ENCODE measurements at regions not wholly inside any gene's neighbourhood (a gene's known extent, or its start where the extent isn't known, plus 50 kb on each side); places are given as distances from the start of the nearest gene placed in this dataset.

DNA sequence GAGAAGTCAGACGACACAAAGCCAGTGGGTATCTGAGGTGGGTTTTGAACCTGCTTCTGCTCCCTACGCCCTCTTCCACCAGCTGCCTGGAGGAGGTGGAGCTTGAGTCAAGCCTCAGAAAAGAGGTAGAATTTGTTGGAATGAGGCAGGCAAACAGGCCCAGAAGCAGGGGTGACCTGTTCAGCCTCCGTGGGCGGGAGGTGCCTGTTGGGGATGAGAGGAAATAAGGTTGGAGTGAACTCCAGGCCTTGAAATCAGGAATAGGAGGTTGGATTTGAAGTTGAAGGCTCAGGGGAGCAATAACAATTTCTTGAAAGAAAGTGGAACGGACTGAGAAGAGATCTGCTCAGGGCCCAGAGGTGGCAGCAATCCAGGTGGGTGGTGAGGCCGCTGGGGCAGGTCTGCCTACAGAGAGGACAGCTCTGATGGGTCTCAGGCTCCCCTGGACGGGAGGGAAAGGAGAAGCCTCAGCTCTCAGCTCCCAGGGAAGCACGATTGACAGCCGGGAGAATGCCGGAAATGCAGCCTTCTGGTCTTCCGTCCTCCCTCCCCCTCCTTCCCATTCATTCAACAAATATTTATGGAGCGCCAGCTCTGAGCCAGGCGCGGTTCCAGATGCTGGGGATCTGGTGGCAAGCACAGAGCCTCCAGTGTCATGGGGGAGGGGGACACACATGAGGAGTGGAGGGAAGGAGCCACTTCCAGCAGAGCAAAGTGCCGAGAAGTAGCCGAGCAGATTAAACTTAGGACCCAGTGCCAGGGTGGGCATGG is 61.9 kb upstream of the CIBAR2 start:
- intact Hi-C loops (cut with micrococcal nuclease): no loop called here

DNA sequence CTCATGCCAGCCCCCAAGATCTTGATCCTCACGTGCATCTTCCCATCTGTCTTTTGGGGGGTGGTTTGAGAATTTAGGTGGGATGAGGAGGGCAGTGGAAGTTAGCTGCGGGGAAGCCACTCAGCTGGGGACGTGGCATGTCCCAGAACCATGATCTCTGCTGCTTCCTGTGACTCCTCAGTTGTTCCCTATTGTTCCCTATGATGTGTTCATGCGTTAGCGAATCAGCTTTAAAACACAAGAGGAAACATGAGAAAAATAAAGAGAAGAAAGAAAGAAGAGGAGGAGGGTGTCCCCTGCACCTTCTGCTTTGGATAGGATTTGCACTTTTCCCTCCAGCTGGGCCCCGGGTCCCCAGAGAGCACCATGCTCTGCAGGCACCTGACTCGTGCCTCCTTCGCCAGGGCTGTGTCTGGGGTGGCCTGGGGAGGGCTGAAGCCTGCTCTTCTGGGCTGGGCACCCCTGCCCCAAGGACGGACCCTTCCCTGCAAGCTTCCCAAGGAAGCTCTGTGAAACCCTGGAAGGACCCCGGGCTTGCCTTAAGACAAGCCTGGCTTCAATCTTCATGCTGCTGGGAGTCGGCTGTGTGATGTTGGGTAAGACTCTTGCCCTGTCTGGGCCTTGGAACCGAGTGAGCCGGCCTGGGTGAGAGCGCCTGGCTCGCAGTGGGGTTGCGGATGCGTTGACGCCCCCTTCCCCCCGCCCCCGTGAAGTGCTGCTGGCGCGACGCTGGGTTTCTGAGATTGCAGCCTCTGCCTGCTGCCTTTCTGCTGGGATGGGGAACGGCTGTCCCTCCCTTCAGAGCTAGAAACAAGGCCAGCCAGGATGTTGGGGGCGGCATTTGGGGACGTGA is 62.8 kb upstream of the CIBAR2 start:
- intact Hi-C loops (cut with micrococcal nuclease): no loop called here

DNA sequence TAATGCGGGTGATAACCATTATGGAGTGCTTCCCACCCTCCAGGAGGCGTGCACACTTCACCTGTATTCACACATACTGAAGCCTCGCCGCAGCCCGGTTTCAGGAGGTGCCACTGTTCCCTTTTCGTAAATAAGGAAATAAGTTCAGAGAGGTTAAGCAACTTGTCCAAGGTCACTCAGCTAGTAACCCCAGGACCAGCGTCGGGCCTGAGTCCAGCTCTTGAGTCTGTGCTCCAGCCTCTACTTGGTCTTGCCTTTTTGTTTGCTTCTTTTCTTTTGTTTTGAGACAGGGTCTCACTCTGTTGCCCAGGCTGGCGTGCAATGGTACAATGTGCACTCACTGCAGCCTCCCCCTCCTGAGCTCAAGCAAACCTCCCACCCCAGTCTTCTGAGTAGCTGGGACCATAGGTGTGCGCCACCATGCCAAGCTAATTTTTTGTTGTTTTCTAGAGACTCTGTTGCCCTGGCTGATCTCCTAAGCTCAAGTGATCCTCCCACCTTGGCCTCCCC is 63.5 kb upstream of the CIBAR2 start:
- intact Hi-C loops (cut with micrococcal nuclease): no loop called here

DNA sequence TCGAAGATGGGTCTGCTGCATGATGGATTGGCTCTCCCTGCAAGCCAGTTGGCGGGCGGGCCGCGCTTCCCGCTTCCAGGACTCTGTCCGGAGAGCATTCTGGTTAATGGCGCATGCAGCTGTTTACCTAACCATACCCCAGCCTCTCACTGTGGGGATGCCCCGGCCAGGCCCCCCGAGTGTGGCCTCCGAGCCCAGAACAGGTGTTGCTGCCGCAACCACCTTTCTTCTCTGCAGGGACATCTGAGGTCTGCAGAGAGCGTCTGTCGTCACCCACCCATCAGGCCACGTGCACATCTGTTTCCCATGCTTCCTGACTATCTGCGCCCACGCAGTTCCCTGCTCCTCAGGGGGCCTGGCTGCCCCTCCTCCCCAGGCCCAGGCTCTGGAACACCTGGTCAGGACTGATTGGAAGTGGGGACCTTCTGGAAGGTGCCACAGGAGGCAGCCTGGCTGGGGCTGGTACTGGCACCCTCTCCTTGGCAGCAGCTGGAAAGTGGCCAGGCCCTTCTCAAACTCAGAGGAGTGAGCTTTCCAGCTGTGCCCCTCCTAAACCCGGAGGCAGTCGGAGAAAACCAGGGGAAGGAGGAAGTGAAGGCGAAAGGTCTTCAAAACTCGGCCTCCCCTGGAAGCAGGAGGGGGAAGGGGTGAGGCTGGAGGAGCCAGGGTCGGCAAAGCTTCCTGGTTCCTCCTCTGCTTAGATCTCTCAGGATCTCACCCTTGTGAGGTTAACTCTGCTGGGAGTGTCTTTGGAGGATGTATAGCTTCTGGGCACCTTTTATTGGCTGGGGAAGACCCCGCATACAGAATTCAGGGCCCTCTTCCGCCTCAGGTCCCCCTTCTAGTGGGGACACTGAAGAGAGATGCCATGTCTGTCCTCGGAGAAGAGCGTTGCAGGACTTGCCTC is 64.5 kb upstream of the CIBAR2 start:
- intact Hi-C loops (cut with micrococcal nuclease): no loop called here

DNA sequence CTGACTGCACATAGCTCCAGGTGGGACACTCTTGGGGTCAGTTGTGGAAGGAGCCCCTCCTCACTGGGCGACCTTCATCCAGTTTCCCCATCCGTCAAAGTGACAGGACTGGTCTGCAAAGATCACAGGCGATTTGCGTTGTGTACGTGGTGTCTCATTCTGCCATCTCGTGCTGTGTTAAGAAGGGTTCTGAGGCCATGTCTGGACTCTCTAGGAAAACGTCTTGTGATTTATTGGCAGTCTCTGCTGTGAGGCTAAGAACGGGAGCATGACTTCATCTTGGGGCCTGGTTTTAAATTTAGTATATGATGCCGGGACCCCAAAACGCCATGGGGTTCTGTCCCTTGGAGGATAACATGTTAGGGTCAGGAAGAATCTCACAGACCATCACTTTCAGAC is 65.2 kb upstream of the CIBAR2 start:
- intact Hi-C loops (cut with micrococcal nuclease): no loop called here

DNA sequence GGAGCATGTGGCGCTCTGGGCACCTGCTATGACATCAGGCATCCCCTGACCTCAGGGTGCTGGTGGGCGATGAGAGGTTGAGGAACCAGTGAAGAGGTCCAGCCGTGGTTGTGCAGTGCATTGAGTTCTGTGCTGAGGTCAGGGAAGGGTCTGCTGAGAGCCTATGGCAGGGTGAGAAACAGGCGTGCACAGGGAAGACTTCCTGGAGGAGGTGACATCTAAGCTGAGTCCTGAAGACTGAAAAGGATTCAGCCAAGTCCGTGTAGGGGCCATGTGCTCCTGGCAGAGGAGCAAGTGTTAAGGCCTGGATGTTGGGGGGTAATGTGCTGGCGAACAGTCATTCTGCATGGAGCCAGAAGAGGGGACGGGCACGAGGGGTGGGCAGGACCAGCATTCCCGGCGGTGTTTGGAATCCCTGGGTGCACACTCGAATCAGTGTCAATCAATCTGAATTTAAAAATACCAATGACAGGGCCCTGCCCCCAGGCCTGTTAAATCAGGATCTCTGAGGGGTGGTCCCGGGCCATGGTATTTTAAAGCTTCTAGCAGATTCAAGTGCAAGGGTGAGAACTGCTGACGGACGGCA is 65.8 kb upstream of the CIBAR2 start:
- intact Hi-C loops (cut with micrococcal nuclease): no loop called here

DNA sequence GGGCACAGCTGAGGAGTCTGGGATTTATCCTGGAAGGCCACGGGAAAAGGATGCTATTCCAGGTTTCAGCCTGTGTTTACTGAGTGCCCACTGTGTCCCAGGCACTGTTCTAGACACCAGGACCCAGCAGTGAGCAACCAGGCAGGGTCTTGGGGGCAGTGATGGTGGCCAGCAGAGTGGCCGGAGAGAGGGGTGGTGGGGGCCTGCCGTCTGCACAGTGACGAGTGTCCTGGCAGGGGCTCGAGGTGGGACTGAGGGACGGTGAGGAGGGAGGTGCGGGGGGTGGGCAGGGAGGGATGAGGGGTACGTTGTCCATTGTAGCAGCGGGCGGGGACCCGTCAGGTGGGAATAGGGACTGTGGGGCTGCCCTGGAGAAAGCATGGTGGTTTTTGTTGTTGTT is 66.3 kb upstream of the CIBAR2 start:
- intact Hi-C loops (cut with micrococcal nuclease): no loop called here

DNA sequence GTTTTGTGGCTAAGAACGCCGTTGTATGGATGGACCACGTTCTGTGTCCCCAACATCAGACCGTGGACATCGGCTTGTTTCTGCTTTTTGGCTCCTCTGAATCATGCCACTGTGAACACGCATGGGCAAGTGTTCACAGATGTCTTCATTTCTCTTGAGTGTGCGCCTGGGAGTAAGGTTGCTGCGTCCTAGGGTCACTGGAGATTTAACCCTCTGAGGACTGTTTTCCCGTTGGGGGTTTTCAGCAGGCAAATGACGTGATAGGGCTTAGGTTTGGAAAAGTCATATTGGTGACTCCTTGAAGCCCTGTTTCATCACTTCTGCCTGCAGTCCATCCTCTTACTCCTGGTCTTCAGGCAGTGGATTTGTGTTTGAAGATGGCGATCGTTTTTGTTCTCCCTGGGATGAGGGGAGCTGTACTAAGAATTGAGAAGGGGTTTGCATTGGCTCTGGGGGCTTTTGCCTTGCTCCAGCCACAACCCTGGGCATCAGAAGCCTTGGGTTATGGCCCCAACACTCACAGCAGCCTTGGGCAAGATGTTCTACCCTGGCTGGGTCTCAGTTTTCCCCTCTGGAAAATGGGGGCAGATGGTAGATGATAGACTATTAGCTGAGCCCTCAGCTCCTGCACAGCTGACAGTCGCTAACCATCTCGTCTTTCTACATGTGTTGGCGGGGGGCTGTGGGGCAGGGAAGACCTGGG is 67.2 kb upstream of the CIBAR2 start:
- intact Hi-C loops (cut with micrococcal nuclease): no loop called here

DNA sequence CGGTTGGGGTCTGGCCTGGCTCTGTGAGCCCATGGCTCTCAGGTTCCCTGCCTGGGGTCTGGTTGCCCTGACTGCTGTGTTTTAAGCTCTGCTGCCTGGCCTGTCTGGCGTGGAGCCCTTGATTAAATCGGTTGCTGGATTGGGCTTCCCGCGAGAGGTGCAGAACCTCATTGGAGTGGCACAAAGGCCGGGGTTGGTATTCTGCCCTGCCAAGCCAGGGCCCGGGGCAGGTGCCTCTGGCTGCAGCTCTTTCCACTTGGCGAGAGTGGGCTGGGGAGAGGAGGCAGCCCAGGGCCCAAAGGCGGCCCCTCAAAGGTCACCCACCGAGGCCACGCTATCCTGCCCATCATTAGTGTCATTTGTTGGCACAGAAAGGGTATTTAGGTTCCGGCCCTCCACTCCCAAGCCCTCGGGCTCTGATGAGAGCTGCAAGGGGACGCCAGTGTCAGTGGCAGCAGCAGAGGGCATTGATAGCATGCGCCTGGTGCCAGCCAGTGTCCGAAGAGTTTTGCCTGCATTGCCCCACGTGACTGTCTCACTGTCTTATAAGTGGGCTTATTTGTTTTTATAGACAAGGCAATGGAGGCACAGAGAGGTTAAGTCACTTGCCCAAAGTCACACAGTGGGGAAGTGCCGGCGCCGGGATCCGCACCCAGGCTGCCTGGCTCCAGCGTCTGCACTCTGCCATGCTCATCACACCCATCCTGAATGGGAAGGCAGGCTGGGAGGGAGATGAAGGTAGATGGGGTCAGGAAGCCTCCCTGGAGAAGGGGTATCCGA is 68.0 kb upstream of the CIBAR2 start:
- intact Hi-C loops (cut with micrococcal nuclease): no loop called here

DNA sequence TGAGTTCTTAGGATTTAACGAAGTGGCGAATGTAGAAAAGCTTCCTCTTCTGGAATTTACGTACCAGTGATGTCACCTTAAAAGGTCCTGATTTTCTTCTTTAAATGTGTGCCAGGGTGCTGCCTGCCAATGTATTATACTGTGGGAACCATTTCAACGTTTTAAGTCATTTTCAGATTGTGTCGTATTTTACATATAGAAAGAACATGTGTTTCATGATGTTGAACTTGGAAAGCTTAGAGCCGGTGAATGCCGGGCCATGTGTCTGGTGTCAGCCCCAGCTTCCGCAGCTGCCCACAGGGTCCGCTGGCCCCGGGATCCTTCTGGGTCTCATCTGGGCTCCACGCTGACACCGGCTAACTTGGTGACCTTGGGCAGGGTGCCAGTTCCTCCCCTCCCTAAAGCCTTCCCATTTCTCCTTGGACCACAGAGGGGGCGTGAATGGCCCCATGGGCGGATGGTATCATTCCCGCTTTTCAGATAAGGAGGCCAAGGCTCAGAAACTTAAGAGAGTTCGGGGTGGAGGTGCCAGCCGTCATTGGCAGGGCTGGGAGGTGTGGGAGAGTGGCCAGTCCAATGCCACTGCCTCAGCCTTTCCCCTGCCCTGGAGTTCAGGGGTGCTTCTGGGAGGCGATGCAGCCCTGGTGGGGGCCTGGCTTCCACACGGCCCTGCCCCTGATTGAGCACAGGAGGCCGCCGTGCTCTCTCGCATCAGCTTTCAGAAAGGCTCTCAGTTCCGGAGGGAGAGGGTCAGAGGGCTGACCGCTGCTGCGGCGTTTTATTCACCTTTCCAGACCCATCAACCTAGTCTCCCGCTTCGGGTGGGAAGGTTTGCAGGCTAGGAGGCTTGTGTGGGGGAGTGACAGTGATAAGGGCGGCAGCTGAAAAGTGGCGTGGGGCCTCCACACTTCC is 68.8 kb upstream of the CIBAR2 start:
- intact Hi-C loops (cut with micrococcal nuclease): no loop called here

DNA sequence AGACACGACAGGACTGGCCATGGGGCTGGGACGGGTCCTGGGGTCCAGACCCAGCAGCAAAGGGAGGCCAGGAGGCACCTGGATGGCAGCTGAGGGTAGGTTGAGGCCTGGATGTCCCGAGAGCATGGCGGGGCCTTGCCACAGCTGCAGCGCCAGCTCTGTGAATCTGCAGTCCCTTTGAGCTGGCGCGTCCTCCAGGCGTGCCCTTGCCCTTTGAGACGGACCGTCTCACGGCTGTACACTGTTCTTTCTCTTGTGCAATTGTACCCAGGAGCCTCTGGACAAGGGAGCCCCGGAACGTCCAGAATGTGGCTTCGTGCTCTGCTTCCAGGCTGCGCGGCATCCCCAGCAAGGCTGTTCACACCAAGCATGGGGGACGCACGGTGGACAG is 69.5 kb upstream of the CIBAR2 start:
- intact Hi-C loops (cut with micrococcal nuclease): no loop called here

DNA sequence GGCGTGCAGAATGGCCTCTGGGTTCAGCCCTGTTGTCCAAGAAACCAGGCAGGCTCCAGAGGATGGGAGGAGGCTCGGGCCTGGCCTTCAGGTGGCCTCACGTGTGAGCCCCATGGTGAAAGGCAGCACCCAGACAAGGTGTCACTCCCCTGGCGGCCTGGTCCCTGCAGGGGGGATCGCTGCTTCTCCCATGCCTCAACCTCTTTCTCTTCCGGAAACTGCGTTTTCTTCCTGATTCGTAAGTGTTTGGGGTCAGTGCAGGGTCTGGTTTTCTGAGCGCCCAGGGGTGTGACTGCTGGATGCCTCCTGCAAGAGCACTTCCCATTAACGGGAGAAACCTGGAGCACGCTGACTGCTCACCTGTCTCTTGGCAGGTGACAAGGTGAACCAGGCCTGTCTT is 70.0 kb upstream of the CIBAR2 start:
- intact Hi-C loops (cut with micrococcal nuclease): no loop called here

DNA sequence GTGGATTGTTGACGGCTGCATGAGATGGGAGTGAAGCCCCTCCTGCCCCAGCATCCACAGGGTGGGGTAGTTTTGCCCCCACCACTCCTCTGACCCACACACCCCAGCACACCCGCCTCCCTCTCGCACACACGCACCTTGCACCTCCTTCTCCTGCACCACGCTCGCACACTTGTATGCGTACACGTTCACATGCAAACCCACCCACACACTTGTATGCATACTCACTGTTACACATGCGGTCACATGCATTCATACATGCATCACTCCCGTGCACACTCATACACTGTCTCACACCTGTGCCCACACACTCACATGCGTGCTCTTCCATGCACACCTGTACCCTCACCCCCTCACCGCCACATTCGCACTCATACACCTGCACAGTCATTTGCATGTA is 70.5 kb upstream of the CIBAR2 start:
- intact Hi-C loops (cut with micrococcal nuclease): no loop called here

DNA sequence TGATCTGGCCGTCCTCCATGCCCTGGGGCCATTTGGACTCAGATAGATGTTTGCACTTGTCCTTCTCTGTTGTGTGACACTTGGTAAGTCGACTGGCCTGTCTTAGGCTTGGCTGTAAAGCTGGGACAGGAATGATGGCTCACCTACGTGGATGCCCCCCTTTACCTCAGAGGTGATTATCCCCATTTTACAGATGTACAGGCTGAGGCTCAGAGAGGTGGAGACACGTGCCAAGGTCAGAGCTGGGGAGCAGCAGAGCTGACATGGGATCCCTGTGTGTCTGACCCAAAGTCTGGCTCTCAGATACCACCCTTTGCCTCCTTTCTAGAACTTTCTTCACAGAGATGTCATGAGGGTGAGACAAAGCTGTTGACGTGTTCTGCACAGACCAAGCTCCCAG is 71.3 kb upstream of the CIBAR2 start:
- intact Hi-C loops (cut with micrococcal nuclease): no loop called here

DNA sequence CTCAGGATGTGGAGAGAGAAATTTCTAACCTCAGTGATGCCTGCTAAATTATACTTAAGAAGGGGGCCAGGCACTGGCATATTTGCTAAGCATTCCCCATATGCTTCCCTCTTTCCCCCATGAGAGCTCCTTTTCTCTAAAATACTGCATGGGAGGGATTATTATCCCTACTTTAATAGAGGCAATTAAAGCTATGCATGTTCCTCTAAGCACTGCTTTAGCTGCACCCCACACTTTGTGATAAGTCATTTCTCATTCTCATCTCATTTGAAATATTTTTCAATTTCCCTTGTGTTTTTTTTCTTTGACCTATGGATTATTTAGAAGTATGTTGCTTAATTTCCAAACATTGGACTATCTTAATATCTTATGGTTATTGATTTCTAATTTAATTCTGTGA is 72.1 kb upstream of the CIBAR2 start:
- intact Hi-C loops (cut with micrococcal nuclease): no loop called here

DNA sequence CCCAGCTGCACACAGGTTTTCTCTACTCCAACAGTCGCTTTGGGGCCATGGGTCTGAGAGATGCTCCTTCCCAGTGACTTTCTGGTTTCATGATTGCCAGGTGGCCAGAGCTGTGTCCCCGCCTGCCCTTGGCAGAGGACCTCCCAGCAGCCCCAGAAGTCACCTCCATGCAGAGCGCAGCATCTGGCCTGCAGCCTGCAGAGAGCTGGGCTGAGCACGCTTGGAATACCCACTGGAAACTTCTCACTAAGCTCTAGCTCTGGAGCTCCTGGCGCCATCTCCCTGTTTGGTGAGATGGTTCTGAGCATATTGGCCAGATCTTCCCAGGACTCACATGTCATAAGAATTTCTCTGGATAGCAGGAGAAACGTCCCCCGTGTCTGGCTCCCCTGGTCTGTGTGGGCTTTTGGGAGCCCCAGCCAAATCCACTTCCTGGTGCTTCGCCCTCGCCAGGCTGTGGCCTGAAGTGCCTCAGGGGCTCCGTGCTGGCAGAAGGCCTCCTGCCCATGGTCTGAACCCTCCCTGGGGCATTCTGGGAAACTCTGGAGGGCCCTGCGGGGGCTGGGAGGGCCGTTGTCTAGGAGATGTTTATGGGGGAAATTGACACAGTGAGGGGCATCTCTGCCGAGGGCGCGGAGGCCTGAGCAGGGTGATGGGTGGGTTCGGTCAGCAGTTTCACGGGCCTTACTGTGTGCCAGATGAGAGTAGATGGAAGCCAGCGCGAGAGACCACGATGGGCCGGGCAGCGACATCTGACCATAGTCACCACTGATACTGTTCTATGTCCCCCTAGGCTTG is 73.2 kb upstream of the CIBAR2 start:
- intact Hi-C loops (cut with micrococcal nuclease): no loop called here

DNA sequence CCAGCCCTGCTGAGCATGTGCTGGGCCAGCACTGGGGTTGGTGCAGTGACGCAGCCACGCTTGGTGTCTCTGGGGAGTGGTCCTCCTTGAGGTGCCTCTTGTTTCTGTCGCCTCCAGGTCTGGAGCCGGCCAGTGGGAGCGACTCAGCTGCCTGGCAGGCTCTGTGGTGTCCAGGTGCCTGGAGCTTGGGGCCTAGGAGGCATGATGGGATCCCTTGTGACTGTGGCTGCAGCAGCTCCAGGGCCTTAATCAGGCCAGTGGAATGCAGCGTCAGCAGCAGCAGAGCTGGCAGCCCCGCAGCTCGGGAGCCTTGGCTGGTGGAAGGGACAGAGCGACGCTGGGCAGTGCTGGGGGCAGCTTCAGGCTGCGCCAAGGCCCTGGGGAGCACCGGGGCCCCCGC is 74.7 kb upstream of the CIBAR2 start:
- intact Hi-C loops (cut with micrococcal nuclease): no loop called here

DNA sequence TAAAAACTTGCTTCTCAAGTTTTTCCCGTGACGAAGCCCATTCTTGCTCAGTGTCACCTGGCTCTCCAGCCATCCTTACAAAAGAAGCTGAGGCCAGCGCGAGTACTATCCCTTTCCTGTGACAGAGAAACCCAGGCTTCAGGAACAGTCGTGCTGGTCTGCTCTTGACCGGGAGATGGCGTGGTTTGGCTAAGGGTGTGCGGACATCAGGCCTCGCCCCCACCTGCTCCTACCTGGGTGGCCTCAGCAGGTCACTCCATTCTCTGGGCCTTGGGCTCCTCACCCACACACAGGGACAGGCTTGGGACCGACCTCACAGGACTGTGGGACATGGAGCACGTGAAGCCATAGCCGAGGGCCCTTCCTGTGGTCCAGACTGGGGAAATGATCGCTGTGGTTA is 75.2 kb upstream of the CIBAR2 start:
- intact Hi-C loops (cut with micrococcal nuclease): no loop called here

All from T-helper 2 cell treated with Interferon-gamma antibody and Interleukin-4, amounts not matched to agents 100 ng/mL and 5 ng/mL, for 36 hours (primary cell).